ENCODE measurements at regions not wholly inside any gene's neighbourhood (a gene's known extent, or its start where the extent isn't known, plus 50 kb on each side); places are given as distances from the start of the nearest gene placed in this dataset.
"Not testable (repeated sequence)": the region's sequence is repeated elsewhere in the genome, so short reads cannot be mapped to it uniquely, and the experiment has no call there.

DNA sequence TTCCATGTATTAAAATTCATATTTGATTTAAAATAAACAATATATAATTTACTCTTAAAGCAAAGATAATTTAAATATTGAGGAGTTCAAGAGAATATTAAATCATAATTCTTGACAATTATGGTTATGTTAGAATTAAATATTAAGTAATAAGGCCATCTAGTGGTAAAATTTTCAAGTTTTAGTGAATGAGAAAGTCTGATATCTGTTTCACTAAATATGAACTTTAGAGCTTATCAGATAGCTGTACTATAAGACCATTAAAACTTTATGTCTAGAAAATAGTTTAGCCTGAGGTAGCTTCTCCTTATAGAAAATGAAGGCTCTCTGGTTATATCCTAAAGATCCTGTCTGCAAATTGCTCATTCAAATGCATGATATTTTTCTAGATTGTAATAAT, 152.1 kb upstream of the PRSS12 start:
- not testable (repeated sequence) for DNase-seq

DNA sequence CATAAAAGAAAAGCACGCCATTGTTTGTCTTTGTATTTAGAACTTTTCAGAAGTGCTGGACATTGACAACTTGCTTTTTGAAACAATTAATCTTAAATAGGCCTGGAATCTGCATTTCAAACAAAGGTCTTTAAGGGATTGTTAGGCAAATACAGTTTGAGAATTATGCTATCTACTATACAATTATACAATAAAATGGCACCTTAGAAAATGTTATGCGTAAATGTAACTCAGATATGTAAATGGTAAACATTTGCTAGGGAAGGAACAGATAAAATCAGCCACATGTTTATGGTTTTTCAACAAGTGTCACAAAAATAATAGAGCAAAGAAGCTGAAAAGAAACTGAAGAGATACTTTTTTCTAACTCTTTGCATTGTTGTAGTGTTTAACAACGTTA, 152.7 kb upstream of the PRSS12 start:
- DNase-seq = not testable (repeated sequence)

DNA sequence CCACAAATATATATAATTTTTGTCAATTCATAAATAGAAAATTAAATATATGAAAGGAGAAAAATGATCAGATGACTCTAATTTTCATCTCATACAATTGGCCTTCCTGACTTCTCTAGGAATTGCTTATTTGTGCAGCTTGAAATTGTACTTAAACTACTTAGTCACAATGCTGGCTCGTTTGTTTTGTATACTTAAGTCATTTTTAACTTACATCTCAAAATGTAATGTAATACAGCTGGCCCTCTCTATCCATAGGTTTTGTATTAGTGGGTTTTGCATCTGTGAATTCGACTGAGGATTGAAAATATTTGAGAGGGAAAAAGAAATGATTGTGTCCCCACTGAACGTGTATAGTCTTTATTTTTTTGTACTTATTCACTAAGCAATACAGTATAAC, 160.1 kb upstream of the PRSS12 start:
- DNase-seq = not testable (repeated sequence)

DNA sequence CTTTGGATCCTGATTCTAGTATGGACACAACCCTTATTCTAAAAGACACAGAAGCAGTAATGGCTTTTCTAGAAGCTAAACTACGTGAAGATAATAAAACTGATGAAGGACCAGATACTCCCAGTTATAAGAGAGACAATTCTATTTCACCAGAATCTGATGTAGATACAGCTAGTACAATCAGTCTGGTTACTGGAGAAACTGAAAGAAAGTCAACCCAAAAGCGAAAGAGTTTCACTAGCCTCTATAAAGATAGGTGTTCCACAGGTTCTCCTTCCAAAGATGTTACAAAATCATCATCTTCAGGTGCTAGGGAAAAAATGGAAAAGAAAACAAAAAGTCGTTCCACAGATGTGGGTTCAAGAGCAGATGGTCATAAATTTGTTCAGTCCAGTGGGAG, 161.5 kb upstream of the PRSS12 start:
- DNase-seq = not testable (repeated sequence)

DNA sequence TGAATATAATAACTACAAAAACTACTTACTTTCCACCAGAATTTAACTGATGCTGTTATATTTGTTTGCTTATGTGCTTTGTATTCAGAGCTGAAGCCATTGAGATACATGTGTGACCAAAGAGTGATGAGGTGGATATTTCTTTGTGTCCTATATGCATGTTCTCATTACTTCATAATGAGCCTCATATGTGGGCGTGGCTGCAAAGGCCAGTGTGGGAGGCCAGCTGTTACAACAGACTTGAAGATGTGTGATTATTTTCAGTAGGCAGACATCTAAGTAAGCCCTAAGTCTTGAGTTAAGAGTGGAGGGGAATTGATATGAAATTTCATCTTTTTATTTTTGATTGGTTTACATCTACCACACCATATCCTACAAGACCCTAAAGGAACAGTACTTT, 163.3 kb upstream of the PRSS12 start:
- not testable (repeated sequence) for DNase-seq

DNA sequence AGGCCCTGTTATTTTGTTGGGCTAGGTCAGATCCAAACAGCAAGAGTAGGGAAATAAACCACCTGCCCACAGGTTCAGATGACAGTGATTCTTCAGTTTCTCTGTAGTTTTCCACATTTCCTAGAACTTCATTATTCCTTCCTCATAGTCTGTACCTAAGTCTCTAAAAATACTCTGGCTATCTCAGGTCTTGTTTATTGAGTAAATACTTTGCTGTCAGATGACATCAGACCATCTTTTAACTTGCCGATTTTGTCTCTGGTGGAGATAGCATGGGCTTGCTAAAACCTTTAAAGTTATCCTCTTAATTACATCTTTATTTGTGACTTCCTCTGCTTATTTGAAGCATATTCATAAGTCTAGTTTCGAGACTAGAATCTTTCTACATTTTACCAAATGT, 155.1 kb upstream of the METTL14 start:
- not testable (repeated sequence) for DNase-seq

DNA sequence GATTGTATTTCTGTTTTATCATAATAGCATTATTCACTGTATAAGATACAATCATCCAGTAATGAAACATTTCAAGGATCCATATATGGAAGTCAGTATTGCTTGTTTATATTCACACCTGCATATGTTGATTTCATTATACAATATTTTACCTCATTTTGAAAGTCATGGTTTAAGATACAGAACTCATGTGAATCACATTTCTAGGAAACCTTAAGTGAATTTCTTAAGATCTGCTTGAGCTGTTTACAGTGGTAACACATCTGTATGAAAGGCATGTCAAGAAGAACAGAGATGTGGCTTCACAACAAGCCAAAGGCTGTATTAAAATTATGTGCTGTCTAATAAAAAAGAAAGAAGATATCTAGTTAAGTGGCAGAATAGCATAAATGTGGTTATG, 153.2 kb upstream of the METTL14 start:
- not testable (repeated sequence) for DNase-seq

DNA sequence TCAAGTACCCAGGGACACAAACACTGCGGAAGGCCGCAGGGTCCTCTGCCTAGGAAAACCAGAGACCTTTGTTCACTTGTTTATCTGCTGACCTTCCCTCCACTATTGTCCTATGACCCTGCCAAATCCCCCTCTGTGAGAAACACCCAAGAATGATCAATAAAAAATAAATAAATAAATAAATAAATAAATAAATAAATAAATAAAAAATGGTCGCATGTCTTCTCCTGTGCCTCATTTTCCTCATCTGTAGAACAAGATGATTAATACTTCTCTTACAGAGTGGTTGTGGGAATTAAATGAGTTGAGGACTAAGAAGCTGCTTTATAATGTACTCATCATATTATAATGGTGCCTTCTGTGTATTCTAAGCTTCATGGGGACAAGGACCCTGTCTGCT, 149.4 kb upstream of the METTL14 start:
- not testable (repeated sequence) for DNase-seq

DNA sequence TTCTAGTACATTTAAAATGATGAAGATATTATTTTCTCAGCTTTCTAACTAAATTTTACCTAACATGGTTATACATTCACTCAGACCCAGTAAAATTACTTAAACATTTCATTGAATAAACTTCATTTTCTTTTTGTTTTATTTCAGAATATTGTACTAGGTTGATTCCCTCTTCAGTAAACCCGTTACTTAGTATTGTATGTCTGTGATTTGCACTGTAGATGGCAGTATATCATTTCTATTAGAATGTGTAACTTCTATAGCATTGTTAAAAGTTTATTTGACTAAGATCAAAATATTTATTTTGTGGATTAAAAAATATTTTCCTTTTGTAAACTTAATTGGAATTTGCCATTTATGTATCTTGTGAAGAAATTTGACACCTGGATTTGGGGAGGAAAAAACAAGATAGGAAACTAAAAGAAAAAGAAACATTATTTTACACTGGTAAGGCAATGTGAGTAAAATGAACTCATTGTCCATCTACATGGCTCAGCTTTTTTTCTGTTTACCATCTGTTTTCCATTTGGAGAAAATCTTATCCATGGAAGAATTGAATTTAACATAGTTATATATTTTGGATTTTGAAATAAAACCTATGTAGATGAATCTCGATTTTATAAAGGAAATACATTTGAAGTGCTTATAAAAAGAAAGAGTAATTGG, 145.6 kb upstream of the METTL14 start:
- not testable (repeated sequence) for DNase-seq

DNA sequence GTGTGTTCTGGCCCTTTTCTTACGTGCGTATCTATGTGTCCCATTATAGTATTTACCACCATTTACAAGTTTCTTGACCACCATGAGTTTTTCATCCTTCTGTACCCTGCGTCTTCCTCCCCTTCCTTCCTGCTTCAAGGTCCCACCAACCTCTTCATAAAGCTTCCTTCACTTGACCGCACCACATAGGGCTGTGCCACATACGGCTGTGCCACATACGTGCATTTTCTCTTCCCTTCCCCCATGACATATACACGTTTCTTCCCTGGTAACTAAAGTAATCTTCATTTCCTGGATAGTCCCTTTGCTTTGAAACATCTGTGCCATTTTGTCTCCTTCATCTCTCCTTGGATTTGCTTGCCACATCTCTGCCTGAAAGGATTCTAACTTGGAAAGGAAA, 128.6 kb upstream of the METTL14 start:
- not testable (repeated sequence) for DNase-seq

DNA sequence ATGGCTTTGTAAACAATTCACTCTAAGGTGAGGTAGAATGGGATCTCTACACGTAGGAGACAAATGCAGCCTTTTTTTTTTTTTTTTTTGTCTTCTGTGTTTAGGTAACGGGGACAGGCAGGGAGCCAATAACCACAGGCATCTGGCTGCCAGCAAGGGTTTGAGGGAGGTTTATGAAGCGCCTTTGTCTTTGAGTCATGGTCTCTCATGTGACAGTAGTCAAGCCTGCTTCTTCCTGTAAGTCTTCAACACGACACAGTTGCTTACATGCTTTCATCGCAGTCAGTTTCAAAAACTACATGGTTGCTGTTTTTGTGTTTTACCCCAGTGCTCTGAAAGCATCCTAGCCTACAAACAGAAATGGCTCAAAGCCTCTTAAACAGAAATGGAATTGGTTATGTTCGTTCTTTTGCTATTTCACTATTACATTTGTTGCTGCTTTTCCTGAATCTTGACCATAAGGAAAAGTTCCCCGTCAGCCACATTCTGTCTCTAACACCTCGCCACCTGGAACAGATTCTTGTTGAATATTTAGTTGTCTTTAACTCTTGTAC, 127.8 kb upstream of the METTL14 start:
- no peak for DNase-seq

DNA sequence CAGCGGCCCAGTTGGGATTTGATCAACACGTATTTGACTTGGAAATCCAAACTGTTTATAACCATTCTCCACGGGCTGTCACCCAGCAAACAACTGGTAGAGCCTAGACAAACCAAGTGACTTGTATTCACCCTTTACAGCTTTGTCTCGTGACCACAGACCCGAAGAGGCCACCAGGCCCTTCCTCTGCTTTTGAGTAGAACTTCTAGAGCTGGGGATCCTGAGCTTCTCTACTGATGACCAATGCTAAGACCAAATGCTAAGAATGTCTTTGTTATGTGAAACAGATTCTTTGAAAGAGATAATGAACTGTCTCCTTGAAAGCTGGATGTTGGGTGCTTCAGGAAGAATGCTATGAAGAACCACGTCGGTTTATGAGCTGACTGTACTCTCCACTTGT, 127.0 kb upstream of the METTL14 start:
- not testable (repeated sequence) for DNase-seq

DNA sequence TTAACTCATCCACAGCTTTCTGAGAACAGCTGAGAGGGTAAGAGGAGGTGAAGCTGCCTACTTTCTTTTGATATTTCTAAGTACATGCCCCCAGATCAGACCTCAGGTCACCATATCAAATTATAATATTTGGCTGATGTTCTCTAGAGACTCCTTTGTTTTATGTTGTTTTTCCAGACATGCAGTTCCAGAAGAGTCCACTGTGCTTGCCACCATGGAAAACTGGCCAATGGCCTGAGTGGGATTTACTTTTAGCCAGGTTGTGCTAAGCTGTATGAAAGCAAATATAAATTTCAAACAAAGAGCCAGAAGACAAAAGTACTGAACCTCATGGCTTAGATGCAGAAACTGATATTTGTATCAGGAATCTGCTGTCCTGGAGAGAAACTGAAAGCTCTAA, 123.6 kb upstream of the METTL14 start:
- DNase-seq = not testable (repeated sequence)

DNA sequence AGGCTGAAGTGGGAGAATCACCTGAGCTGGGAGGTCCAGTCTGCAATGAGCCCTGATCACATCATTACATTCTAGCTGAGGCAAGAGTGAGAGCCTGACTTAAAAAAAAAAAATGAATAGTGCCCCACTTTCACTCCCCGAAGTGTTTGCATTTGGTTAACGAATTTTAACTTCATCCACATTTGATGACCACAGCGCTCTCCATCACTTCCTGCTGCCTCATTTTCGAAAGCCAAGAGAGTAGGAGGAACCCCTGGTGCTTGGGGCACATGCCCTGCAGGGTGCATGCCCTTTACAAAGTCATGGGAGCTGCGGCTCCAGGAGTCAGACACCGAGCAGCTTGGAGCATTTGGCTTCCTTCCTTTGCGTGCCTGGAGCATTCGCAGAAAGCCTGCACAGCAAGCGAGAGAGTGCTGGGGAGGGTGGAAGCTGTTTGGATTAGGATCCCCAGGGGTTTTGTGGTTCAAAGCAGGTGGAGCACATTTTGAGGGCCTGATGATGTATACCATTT, 119.1 kb upstream of the METTL14 start:
- DNase-seq = not testable (repeated sequence)

DNA sequence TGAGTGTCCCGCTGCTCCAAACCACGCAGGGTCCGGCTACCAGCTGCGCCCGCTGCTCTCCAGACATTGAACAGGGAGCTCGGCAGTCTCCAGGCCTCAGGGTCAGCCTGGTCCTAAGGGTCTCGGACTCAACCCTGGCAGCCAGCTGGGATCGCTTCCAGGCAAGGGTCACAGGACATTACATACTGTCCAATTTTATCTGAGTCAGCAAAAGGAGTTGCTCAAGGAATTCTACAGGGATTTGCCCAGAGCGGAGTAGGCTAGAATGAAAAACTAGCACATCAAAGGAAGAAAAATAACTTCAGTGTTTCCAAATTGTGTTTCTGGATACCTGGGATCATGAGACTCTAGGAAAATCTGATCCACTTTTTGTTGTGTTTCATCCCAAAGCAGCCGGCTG, 112.2 kb upstream of the METTL14 start:
- not testable (repeated sequence) for DNase-seq

DNA sequence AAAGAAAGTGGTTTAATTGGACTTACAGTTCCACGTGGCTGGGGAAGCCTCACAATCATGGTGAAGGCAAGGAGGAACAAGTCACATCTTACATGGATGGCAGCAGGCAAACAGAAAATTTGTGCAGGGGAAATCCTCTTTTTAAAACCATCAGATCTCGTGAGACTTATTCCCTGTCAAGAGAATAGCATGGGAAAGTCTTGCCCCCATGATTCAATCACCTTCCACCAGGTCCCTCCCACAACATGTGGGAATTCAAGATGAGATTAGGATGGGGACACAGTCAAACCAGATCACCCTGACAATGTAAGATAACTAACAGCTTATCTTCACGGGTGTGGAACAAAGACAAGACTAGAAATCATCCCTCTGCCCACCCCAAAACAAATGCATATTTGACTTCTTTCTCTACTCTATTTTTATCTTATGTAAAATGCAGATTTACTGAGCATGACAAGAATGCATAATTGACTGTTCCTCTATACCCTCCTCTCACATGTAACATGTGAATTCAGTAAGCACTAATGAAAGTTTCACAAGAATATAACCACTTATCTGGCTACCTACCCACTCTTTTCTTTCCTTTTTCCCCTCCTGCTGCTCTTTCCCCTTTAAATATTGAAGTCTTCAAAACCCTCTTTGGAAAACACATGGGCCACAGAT, 110.8 kb upstream of the METTL14 start:
- not testable (repeated sequence) for DNase-seq

DNA sequence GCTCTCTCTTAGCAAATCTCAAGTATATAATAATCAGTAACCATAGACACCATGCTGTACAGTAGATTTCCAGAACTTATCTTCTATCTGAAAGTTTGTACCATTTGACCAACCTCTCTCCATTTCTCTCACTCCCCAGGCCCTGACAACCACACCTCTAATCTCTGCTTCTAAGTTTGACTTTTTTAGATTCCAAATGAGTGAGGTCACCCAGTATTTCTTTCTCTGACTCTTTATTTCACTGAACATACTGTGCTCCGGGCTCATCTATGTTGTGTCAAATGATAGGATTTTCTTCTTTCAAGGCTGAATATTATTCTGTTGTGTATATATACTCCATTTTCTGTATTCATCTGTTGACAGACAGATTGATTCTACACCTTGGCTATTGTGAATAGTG, 110.1 kb upstream of the METTL14 start:
- not testable (repeated sequence) for DNase-seq

DNA sequence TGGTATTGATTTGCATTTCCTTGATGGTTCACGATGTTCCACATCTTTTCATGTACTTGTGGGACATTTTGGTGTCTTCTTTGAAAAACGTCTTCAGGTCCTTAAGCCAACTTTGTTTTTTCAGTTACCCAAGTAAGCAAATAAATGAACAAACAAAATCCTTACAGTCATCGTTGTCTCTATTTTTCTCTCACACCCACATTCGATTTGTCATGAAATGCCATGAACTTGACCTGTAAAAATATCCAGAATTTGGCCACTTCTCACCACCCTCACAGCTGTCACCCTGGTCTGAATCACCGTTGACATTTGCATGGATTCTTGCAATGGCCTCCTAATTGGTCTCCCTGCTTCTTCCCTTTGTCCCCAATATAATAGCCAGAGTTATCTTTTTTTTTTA, 109.5 kb upstream of the METTL14 start:
- not testable (repeated sequence) for DNase-seq

DNA sequence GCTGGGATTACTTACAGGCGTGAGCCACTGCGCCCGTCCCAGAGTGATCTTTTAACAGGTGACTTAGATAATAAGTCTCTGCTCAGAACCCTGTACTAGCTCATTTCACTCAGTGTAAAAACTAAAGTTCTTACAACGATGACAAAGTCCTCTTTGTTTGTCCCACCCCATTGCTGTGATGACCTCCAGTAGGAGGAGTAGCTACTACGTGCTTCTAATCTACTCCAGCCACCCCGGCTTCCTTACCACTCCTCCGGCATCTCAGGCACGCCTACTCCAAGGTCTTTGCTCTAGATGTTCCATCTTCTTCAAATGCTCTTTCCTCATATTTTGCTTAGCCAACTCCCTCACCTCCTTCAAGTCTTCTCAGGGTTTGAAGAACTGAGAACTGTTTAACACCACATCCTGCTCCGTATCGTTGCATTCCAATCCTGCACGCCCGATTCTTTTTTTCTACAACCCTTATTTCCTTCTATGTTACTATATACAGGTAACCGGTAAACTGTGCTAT, 108.4 kb upstream of the METTL14 start:
- DNase-seq = not testable (repeated sequence)

DNA sequence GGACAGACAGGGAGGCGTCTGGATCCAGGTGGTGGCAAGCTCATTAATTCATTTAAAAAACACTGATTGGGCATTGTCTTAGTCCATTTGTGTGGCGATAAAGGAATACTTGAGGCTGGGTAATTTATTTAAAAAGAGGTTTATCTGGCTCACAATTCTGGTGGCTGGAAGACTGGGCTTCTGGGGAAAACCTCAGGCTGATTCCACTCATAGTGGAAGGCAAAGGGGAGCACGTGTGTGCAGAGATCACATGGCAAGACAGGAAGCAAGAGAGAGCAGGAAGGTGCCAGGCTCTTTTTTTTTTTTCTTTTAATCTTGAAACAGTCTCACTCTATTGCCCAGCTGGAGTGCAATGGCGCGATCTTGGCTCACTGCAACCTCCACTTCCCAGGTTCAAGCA, 100.2 kb upstream of the METTL14 start:
- DNase-seq = no peak

DNA sequence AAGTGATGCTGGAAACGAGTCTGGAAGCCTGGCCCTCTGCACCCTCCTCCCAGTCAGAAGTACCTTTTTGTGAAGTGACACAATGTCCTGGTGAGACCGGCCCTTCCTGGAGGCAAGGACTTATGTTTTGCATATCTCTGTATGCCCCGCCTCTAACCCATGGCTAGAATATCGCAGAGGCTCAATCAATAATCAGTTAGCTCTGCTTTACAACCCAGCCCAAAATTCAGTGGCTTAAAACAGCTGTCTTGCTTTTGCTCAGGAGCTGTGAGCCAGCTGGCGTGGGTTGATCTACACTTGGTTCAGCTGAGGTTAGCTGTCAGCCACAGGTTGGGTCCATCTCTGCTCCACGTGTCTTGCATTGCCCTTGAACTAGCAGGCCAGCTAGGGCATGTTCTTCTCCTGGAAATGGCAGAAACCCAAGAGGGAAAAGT, 98.8 kb upstream of the METTL14 start:
- no peak for DNase-seq

DNA sequence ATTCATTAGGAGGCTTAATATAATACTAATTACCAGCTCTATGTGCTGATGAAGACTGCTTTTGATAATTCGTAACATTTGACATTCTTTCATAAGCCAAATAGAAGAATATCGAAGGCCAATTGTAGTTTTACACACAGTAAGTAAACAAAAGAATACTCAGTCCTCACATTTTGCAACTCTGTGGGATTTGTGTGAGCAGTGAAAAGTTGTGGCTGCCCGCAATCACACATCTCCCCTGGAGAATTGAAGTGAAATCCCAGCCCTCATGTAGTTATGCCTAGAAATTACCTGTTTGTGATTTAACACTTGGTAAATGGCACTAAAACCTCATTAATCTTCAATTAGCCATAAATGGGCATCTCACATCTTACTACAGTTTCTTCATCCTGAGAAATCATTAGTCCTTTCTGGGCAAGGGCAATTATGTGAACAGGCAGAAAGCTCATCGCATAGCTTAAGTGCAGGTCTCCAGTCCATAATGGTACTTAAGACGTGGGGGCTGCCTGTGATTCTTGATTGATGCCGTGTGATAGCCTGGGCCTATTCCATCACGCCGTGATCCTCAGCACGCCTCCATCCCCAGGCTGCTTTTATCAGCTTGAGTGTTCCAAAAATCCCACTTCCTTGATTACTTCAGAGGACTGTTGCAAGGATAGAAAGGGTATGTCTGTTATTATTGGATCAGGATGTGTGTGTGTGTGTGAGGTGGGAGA, 97.9 kb upstream of the METTL14 start:
- DNase-seq = no peak

DNA sequence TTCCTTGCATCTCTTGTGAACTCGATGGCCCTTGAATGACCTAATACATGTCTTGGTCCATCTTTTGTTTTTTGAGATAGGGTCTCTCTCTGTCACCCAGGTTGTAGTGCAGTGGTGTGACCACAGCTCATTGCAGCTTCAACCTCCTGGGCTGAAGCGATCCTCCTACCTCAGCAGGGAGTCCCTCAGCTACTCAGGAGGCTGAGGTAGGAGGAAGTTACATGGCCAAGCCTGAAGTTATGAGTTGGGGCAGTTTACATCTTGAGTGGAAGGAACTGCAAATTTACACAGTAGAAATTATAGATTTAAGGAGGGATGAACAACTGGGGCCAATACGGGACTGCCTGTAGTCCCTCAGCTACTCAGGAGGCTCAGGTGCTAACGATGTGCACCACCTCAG, 97.2 kb upstream of the METTL14 start:
- no peak for DNase-seq

Measured in stimulated activated CD4-positive, alpha-beta T cell treated with anti-CD3 and anti-CD28 coated beads, Interleukin-12 subunit alpha, Interleukin-12 subunit beta, amount 100 ng/mL, for 4 hours (primary cell).